ENCODE measurements at regions not wholly inside any gene's neighbourhood (a gene's known extent, or its start where the extent isn't known, plus 50 kb on each side); places are given as distances from the start of the nearest gene placed in this dataset.

GRCh38 chr1:20432341-20432740 is 53.7 kb downstream of the CAMK2N1 start:
- no peak for DNase-seq
- Histone ChIP-seq H3K27ac (no peak overlapping the region), H3K36me3 (ENCODE audit: insufficient read depth in 1 of 2, low read depth in 1 of 2) (no peaks in the 10 kb centered on the region), H3K4me1 (no peaks in the 10 kb centered on the region), H3K9me3 (no peaks in the 10 kb centered on the region), H3K27me3 (ENCODE audit: insufficient read depth in 3 of 3, low read length in 2 of 3) (peaks cover 0 to 36% (median 0%) of the 10 kb centered on the region in 3 donors), H3K4me3 (no peak overlapping the region)
- ATAC-seq: no peak
- TF ChIP-seq CTCF (IDR thresholded peaks at IDR 0.05): no peak
- 76 to 85% (median 83%) methylated on average over 4 of the region's 4 CpGs for WGBS, 3 donors
- intact Hi-C loops (cut with DNase I): loop anchor here (5.0 to 10.0 kb wide), 2 partner anchors 218 to 220 kb away; no protein-coding TSS in a partner anchor

GRCh38 chr1:20431176-20431460 is 54.9 kb downstream of the CAMK2N1 start:
- intact Hi-C loops (cut with DNase I): loop anchor here (5.0 to 10.0 kb wide), 2 partner anchors 216 to 219 kb away; no protein-coding TSS in a partner anchor
- no peak for TF ChIP-seq CTCF (IDR thresholded peaks at IDR 0.05)
- Histone ChIP-seq H3K27ac (no peak overlapping the region), H3K9me3 (no peaks in the 10 kb centered on the region), H3K4me3 (no peak overlapping the region), H3K36me3 (ENCODE audit: insufficient read depth in 1 of 2, low read depth in 1 of 2) (no peaks in the 10 kb centered on the region), H3K4me1 (no peaks in the 10 kb centered on the region), H3K27me3 (ENCODE audit: insufficient read depth in 3 of 3, low read length in 2 of 3) (peaks cover 0 to 34% (median 0%) of the 10 kb centered on the region in 3 donors)
- DNase-seq (no peak), ATAC-seq (no peak)
- 21 to 22% (median 22%) methylated on average over 6 of the region's 6 CpGs for WGBS, 3 donors

- no peak for DNase-seq
These were observed 55.4 kb downstream of the CAMK2N1 start for GRCh38 chr1:20430355-20431175.

GRCh38 chr1:20429296-20429695 is 56.7 kb downstream of the CAMK2N1 start:
- intact Hi-C loops (cut with DNase I): no loop called here
- Histone ChIP-seq H3K27me3 (ENCODE audit: insufficient read depth in 3 of 3, low read length in 2 of 3) (peaks cover 0 to 22% (median 0%) of the 10 kb centered on the region in 3 donors), H3K4me1 (no peaks in the 10 kb centered on the region), H3K36me3 (ENCODE audit: insufficient read depth in 1 of 2, low read depth in 1 of 2) (no peaks in the 10 kb centered on the region), H3K27ac (no peak overlapping the region), H3K4me3 (no peak overlapping the region), H3K9me3 (peaks cover 5% of the 10 kb centered on the region)
- no peak for ATAC-seq
- no peak for DNase-seq
- WGBS, 3 donors: 41 to 57% (median 43%) methylated on average over 6 of the region's 6 CpGs
- TF ChIP-seq CTCF (IDR thresholded peaks at IDR 0.05): no peak

More at GRCh38 chr1:20430355-20431175, 55.4 kb downstream of the CAMK2N1 start:
- H3K4me3 ChIP-seq: no peak overlapping the region
- peaks cover 0 to 28% (median 0%) of the 10 kb centered on the region in 3 donors for H3K27me3 ChIP-seq (ENCODE audit: insufficient read depth in 3 of 3, low read length in 2 of 3)
- H3K27ac ChIP-seq: no peak overlapping the region
- ATAC-seq: peak in 1 of 4 donors; percentile 38
- no peaks in the 10 kb centered on the region for H3K36me3 ChIP-seq (ENCODE audit: insufficient read depth in 1 of 2, low read depth in 1 of 2)
- peaks cover 1% of the 10 kb centered on the region for H3K9me3 ChIP-seq
- 26 to 29% (median 27%) methylated on average over 10 to 12 of the region's 12 CpGs for WGBS, 3 donors
- TF ChIP-seq CTCF (IDR thresholded peaks at IDR 0.05): peak; percentile 54
- intact Hi-C loops (cut with DNase I): loop anchor here (5.0 to 10.0 kb wide), 2 partner anchors 216 to 218 kb away; no protein-coding TSS in a partner anchor
- no peaks in the 10 kb centered on the region for H3K4me1 ChIP-seq
